HG03520 (cell line): ENCODE measurements at regions not wholly inside any gene's neighbourhood (a gene's known extent, or its start where the extent isn't known, plus 50 kb on each side); places are given as distances from the start of the nearest gene placed in this dataset.

Experiments used
- ATAC-seq: cut with Tn5 transposase; IDR thresholded peaks from one replicate; pipeline ENCODE4 v1.9.1; 2021; ENCODE audit warnings: mild to moderate bottlenecking, moderate library complexity; ENCODE audit not compliant: unreplicated experiment

DNA sequence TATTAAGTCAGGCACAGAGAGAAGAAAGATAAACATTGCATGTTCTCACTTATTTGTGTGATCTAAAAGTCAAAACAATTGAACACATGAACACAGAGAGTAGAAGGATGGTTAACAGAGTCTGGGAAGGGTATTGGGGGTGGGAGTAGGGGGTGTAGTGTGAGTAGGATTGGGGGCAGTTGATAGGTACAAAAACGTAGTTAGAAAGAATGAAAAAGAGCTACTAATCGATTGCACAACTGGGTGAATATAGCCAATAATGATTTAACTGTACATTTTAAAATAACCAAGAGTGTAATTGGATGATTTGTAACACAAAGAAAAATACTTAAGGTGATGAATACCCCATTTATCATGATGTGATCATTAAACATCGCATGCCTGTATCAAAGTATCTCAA lies 333.3 kb downstream of the HAO1 start:
- no peak for ATAC-seq

DNA sequence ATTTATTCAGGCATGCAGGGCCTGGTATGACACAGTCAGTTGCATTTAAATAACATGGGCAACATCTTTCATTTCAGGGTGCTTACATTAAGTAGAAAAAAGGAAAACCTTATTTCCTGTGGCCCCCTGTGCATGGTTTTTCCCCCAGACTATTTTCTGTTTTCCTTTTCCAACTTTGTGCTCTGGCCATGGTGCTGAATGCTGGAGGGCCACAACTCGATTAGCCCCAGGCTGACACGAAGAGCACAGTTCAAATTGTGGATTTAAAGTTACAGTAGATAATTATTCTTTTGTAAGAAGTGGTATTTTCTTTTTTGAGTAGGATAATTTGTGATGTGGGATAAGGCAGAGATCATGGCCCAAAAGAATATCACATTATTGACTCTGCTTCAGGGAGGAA lies 332.0 kb downstream of the HAO1 start:
- ATAC-seq: no peak

DNA sequence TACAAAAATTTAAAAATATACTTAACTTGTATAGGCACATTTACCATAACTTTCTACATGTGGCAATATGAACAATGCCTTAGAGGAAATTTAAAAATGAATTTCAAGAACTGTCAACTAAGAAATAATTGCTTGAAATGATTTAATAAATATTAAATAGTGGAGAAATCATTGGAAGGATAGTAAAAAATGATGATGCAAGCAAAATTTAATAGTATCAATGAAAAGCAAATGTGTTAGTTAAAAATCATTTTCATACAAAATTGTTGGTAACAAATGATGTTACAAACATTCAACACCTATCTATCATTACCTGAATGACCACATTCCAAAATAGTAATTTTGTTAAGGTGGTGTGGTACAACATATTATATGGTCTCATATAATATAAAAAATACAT lies 331.0 kb downstream of the HAO1 start:
- no peak for ATAC-seq

DNA sequence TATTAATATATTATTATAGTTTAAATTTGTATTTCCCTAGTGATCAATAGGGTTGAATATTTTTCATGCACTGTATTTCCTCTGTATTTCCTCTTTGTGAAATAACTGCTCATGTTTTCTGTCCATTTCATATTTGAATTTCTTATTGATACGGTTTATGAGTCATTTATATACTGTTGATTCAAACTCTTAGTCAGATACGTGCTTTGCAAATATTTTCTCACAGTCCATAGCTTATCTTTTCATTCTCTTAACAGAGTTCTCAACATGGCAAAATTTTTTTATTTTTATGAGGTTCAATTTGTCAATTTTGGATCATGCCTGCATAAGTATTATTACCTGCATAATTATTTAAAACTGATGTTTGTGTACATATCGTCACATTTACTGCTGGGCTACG lies 329.6 kb downstream of the HAO1 start:
- ATAC-seq: no peak

DNA sequence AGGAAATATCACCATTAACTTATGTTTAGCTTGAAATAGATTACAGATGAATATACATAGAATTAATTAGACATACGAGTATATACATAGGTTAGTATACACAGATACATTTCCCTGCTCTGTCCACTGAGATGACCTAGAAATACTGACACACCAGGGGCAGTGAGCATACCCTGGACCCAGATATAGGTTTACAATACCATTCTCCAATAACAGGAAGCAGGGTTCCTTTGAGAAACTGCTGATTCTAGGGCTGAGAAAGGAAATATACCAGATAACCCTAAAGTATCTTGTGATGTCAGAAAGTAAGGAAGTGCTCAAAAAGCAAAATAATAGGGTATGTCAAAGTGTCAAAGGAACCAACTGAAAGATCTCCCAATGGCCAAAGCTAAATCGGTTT lies 322.5 kb downstream of the HAO1 start:
- no peak for ATAC-seq

DNA sequence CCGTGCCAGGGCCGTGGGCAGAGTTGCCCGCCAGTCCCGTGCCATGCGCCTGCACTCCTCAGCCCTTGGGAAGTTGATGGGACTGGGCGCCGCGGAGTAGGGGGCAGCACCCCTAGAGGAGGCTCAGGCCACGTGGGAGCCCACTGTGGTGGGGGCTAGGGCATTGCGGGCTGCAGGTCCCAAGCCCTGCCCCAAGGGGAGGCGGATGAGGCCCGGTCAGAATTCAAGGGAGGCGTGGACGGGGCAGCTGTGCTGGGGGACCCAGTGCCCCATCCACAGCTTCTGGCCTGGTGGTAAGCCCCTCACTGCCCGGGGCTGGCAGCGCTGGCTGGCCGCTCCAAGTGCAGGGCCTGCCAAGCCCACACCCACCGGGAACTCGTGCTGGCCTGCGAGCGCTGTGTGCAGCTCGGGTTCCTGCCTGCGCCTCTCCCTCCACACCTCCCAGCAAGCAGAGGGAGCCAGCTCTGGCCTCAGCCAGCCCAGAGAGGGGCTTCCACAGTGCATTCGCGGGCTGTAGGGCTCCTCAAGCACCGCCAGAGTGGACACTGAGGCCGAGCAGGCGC lies 317.8 kb downstream of the HAO1 start:
- no peak for ATAC-seq

DNA sequence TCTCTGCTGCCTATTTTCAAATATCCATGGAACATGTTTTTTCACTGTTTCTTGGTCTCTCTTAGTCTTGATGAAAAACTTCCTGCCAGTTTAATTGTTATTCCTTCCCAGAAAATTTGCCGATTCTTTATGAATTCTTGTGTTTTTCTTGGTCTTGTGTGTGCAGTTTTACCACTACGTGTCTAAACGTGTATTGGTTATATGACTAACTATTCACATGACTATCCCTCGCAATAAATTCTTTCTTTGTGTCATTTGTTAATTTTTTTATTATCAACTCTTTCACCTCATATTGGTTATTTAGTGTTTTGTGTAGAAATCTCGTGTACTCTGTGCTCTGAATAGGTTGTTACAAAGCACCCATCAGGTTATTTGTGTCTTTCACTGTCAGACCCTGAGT lies 315.4 kb downstream of the HAO1 start:
- ATAC-seq: no peak

DNA sequence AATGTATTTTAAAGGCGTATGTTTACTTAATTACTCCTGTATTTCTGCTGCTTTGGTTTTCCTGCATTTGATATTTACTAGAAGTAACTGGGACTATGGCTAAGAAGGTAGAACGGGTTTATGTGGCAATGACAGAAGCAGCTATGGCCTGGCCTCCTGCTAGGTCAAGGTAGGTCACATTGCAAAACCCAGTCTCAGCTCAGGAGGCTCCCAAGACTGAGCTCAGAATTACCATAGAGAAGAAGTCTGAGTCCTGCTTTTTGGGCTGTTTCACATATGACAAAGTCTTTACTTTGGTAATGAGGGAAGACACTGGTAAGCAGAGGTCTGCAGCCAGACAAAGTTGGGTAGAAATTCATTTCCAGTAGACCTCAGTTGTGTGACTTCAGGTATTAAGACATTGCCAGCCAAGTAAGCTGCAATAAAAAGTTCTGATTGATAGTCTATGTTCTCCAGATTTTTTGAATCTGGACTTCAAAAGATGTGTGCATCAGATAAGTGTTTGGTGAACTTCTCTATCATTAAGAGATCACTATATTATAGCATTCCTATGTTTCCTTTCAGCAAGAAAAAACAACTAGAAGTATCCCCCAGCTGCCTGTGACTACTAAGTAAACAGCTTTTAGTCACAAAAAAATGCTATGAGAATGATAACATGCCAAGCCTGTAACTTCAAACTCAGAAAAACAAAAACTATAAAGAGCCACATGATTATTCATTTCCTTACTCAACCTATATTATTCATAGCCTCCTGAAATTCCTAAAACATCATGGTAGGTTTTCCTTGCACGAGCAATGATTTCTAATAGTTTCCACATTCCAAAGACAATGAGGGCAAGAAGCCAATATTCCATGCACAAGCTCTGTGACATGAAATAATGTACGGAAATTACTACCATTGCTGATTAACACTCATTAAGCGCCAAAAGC lies 312.3 kb downstream of the HAO1 start:
- no peak for ATAC-seq

DNA sequence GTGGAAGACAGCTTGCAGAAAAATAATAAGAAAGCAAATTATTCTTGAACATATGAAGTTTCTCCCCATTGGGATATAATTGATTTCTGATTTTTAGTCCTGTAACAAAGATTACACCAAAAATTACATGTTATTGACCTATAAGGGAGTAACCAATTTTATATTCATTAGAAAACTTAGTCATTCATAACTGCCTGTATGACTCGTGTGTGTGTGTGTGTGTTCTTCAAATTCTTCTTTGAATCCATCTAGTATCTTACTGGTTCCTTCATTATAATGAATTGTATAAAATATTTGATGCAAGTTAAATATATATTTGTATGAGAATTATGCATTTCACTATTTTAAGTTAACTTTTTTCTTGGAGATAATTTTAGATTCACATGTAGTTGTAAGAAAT lies 310.4 kb downstream of the HAO1 start:
- no peak for ATAC-seq

DNA sequence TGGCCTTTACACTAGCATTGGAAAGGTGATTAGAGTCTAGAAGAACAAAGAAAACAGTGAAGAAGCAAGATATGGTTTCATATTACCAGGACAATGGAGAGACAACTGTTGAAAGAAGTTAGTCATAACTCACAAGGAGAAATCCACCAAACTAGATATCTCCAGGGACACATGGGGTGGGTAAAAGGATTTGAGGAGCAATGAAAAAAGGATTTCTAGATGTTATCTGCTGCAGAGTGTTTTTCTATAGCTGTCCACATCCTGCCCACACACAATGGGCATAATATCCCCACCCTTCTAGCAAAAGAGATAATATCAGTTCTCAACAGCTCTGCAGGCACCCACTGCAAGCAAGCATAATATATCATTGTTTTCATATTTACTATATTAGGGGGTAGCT lies 303.1 kb downstream of the HAO1 start:
- no peak for ATAC-seq

DNA sequence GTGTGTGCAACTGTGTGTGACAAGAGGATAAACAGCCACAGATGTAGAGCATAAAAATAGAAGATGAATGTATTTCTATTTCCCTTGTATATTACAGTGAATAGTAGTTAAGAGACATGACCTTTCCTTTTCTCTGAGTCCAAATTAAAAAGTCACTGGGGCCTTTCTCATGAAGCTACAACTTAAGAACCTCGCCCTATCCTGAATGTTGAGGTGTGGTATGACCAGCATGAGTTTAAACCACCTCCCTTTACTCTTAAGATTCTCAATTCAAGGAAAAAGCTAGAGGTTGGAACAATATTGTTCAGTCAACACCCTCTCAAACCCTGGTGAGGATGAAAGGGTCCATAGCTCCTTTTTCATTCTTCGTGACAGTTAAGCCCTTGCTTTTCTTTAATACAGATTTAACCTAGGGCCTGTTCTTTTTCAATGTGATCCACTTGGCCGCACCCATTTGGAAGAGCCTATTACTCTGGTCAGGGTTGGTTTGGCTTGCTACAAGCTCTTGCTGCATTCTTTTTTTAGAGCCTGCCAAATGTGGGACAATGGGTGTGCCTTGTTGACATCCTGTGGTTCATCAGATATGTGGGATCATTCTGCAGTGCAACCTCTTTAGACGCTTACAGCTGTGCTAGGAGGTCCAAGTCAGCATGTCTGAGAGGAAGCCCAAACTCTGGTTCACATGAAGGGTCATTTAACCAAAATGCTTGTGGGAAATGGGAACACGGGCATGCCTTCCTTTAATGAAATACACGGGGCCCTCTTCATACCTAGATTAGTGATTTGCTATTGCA lies 290.0 kb downstream of the HAO1 start:
- no peak for ATAC-seq

DNA sequence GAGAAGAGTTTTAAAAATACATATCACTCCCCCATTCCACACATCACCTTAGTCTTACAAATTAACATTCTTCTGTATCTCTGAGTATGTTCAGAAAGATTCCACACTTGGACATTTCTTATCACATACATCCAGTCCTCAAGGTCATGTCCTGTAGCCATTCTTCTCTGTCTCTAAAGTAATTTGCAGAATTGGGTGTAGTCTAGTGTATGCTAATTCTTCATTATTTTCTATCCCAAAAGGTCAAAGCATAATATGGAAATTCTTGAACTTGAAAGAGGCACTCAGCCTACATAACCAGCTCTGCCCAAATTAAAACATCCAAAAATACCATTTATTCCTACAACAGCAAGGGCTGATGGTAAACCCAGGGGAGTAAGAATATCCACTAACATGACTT lies 286.0 kb downstream of the HAO1 start:
- ATAC-seq: no peak

DNA sequence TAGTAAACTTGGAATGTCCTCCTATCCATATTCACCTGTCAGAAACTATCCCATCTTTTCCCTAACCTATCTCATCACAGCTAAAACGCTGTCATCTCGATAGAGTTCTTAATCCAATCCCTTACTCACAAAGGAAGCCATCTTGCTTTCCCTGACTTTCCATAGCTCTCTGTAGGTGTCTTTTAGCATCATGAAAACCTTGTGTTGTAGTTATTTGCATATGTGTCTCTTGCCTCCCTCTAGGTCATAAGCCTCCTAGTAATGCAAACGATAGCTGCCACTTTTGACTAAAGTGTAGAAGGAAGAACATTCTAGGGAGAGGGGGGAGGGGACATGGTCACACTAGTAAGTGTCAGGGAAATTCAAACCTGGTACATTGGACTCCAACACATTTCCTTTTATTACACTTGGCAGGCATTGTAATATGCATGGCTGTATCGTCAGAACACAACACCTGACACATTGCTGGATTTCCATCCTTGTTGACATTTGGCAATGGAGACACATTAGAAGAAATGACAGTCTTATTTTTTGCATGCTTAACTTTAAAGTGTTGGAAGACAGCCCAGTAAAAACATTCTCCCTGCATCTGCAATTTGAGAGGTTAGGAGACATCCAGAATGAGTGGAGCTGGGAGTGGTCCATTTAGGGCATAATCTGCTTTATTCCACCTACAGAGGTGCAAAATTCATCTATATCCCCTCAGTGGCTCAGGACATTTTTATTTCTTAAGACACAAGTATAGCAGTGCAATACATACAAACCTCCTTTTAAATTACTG lies 283.4 kb downstream of the HAO1 start:
- ATAC-seq: no peak

DNA sequence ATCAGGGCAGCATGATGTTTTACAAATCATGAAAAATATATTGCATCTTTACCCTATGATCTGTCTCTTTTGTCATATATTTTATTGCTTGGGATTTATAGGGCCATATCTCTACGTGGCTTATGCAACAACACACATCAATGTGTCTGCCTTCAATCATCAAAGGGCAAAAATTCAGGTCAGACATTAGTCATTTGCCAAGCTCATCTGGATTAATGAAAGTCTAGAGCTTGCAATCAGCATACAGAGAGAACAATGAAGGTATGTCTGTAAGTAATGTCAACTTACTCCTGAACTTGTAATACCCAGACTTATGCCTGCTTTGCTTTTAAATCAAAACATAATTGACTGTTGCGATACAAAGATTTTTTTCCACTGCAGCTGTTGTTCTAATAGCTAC lies 282.7 kb downstream of the HAO1 start:
- ATAC-seq: no peak

DNA sequence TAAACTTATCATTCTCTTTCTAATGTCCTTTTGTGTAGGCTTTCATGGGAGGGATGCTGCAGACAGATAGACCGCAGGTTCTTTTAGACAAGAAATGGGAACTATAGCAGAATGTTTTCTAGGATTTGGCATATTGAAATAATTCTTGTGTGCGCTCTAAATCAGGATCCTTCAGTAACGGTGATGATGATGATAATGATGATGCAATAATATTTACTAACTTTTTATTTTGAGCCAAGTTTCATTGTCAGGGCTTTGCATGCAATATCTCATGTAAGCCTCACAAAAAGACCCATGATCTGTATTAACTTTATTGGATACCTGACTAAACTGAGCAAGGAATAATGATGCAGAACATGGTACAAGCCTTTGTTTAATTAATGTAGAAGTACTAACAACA lies 280.1 kb downstream of the HAO1 start:
- no peak for ATAC-seq

DNA sequence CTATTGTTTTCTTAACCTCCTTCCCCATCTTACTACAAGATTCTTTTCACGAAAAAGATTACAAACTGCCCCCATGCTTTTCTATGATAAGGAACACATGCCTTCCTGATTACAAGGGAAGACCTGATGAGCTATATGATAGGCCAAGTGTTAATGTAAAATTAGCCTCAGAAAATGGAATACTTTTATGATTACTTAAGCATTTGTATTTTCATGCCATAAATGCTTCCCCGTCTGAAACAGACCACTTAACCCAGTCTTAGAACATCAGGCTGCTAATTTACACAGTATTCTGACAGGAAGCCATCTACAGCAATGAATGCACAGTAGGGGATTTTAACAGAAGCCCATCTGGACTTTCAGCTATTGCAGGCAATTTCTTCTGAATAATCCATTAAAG lies 274.9 kb downstream of the HAO1 start:
- ATAC-seq: no peak

DNA sequence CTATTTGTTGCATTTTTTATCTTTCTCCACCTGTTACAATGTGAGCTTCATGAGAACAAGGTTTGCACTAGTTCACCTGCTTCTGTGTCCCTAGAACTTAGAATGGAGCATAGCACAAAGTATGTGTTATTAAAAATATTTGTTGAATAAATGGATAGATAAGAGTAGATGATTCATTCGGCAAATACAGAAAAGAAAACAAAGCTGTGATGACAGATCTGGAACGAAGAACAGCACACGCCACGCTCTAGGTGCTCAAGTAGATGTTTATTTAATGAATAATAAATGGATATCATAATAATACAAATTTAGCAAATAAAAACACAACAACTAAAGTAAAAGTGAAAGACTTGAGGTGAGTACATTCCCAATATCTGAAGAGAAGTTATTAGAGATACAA lies 273.1 kb downstream of the HAO1 start:
- ATAC-seq: no peak

DNA sequence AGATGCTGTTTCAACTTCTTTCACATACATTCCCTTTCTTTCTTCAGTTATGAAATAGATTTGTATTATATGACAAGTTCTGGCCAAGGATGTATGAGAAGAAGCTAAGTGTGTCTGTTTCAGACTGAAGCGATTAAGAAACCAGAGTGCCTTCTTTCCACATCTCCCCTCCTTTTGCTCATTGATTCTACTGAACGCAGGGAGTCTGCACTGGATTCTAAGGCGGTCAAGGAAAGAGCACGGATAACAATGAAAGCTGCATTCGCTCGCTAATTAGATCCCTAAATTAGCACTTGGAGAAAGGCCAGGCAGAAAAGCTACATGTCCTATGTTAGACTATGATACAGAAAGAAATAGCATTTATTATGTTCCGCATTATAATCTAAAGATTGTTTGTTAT lies 267.7 kb downstream of the HAO1 start:
- no peak for ATAC-seq

DNA sequence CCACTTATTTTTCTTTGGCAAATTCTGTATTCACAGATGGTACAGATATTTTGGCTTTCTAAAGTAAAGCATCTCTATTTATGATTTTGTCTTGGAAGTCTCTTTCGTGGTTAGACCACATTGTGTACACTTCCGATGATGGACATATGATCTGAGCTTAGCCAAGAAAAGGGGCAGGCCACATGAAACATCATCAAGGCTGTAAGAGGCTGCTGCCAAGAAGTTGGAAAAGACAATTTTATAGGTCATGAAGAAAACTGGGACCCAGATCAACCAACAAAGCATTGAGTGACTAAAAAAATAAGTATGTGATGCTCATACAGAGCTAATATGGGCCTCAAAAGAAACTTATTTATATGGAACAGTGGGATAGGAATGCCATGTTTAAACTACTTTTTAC lies 266.4 kb downstream of the HAO1 start:
- no peak for ATAC-seq

DNA sequence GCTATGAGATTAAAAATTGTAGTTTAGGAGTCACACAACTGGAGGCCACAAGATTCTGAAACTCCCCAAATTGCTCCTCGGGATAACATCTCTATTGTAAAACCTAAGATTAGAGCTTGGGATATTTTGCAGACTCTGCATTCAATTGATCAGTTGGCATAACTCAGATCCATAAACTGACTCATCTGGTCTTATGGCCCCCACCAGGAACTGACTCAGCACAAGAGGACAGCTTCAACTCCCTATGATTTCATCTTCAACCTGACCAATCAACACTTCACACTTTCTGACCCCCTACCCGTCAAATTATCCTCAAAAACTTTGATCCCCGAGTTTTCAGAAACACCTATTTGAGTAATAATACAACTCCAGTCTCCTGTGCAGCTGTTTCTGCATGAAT lies 257.3 kb downstream of the HAO1 start:
- ATAC-seq: no peak

DNA sequence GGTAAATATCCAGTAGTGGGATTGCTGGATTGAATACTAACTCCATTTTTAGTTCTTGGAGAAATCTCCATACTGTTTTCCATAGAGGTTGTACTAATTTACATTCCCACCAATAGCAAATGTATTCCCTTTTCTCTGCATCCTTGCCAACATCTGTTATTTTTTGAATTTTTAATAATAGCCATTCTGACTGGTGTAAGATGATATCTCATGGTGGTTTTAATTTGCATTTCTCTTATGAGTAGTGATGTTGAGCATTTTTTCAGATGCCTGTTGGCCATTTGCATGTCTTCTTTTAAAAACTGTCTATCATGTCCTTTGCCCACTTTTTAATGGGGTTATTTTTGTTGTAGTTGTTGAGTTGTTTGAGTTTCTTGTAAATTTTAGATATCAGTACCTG lies 253.2 kb downstream of the HAO1 start:
- ATAC-seq: no peak
